Cardiac septum (tissue), 1 donor: ENCODE measurements at regions not wholly inside any gene's neighbourhood (a gene's known extent, or its start where the extent isn't known, plus 50 kb on each side); places are given as distances from the start of the nearest gene placed in this dataset.

ENCODE experiments used
- DNase-seq: peaks from one replicate; pipeline ENCODE4 v3.0.0-alpha.2; 2020; ENCODE audit warnings: low spot score
- intact Hi-C: fragments of 100-400 bp; cut with DNase I; formaldehyde crosslinking; loops from one replicate; pipeline ENCODE4 v1.14.0; 2022
- donor health status: DM: no; HTN: no; CAD: no.

GRCh38 chr18:55072698-55073097 is 113.4 kb upstream of the CCDC68 start:
- no peak for DNase-seq
- intact Hi-C loops, result no loop called here

- intact Hi-C loops, result no loop called here
- DNase-seq, result no peak
Observed at GRCh38 chr18:55072181-55072580, 112.9 kb upstream of the CCDC68 start.

- intact Hi-C loops, result no loop called here
- no peak for DNase-seq
Observed at GRCh38 chr18:55069497-55069896, 110.2 kb upstream of the CCDC68 start.

GRCh38 chr18:55064760-55065159 is 105.5 kb upstream of the CCDC68 start:
- no peak for DNase-seq

DNA sequence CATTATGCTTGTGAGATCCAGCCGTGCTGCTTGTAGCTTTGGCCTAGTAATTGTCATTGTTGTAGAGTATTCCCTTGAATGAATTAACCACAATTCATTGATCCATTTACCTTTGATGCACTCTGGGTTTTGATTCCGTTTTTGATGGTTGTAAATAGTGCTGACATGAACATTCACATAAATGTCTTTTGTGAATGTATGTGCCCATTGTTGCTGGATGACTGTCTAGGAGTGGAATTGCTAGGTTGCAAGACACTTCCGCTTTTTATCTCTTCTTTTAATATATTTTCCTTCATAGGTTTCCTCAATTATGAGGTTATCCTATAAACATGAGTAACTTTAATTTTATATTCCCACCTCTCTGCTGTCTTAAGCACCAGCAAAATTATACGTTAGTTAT is 104.8 kb upstream of the CCDC68 start:
- intact Hi-C loops, result no loop called here
- DNase-seq, result no peak

More at GRCh38 chr18:55064760-55065159, 105.5 kb upstream of the CCDC68 start:
- intact Hi-C loops, result no loop called here

GRCh38 chr18:55054021-55054990 is 95.0 kb upstream of the CCDC68 start:
- intact Hi-C loops, result no loop called here
- no peak for DNase-seq

DNA sequence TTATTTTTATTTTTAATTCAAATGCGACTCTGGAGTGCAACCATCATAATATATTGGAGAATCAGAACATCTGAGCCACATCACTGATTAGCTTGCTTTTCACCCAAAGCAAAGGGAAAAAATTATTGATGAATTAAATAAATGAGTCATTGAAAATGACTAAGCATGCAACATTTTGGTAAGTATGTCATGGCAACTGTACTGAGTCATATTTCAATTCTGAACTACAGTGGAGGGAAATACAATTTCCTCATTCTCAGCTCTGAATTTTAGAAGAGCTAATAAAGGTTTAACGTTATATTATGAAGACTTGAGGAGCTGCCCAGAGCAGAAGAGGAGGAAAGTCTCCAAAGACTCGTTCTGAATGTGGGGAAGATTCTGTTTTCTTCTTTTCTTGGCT is 89.6 kb upstream of the CCDC68 start:
- no peak for DNase-seq
- intact Hi-C loops, result no loop called here

GRCh38 chr18:55047546-55047945 is 88.3 kb upstream of the CCDC68 start:
- no peak for DNase-seq
- intact Hi-C loops, result no loop called here

GRCh38 chr18:55041366-55041765 is 82.1 kb upstream of the CCDC68 start:
- intact Hi-C loops, result no loop called here
- DNase-seq, result no peak

- intact Hi-C loops, result no loop called here
- no peak for DNase-seq
Observed at GRCh38 chr18:55038162-55038561, 78.9 kb upstream of the CCDC68 start.

- intact Hi-C loops, result no loop called here
- DNase-seq, result no peak
Observed at GRCh38 chr18:55034742-55035141, 75.5 kb upstream of the CCDC68 start.

GRCh38 chr18:55031979-55032378 is 72.7 kb upstream of the CCDC68 start:
- no peak for DNase-seq
- intact Hi-C loops, result no loop called here

DNA sequence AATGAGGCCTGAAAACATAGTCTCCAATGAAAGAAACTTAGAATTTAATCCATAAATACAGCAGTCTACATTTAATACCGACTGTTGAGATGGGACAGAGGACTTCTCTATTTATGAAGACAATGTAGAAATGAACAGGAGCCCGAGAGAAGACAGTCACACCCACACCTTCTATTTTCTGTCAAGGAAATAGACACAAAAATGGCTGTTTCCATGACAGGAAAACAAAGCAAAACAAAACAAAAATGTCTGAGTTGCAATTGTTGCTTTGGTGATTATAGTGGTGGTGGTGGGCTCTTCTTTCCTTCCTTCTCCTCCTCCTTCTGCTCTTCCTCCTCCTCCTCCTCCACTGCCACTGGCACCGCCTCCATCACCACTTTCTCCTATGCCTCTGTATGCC is 72.3 kb upstream of the CCDC68 start:
- intact Hi-C loops, result no loop called here
- DNase-seq, result no peak

DNA sequence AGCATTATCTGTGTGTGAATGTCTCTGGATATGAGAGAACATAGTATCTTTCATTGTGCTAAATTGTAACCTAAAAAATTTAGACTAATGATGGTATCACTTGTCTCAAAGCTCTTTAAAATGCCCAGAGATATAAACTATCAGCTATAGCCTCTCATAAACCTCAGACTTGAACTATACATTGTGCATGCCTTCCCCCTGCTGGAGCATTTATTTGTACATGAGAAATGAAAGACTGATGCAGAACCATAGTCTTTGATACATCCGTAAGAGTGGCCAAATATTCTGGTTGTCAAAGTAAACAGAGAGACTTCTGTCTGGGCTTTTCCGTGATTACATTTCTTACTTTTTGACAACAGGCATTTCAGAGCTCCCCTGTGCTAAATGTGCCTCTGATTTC is 71.9 kb upstream of the CCDC68 start:
- DNase-seq, result no peak

DNA sequence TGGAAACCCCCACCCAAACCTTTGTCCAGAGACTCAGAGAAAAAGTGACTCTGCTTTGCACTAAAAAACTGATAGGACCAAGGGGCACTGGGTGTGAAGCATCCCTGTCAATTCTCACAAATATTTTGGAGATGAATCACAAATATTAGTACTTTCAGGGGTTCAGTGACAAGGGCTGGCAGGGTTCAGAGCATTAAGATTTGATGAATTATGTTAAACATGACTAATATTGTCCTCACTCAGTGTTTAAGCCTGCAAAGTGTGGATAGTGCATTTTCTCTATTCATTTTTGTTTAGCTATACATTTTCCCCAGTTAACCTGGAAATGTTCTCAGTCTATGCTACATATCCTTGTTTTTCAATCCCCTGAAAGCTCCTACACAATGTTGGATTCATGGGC is 65.3 kb upstream of the CCDC68 start:
- no peak for DNase-seq
- intact Hi-C loops, result no loop called here

More for the DNA sequence above, 71.9 kb upstream of the CCDC68 start:
- intact Hi-C loops, result no loop called here

GRCh38 chr18:55018602-55019001 is 59.3 kb upstream of the CCDC68 start:
- intact Hi-C loops, result no loop called here
- DNase-seq, result no peak

DNA sequence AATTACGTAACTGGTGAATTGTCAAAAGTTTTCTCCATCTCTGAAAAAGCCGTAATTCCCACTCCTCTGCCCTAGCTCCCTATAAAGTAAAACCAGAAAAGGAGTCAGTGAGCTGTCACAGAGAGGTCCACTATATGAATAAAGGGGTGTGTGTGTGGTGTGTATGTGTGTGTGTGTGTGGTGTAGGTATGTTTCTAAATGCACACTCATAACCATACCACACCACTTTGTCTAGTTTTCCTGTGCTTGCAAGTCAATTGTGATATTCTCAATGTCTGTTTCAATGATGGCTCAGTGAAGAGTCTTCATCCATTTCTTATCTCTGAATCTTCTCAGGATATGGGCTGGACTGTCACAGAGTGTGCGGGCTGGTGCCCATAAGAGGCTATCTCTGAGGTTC is 54.8 kb upstream of the CCDC68 start:
- intact Hi-C loops, result no loop called here
- DNase-seq, result no peak

- no peak for DNase-seq
- intact Hi-C loops, result no loop called here
Observed at GRCh38 chr18:55013685-55014084, 54.4 kb upstream of the CCDC68 start.

DNA sequence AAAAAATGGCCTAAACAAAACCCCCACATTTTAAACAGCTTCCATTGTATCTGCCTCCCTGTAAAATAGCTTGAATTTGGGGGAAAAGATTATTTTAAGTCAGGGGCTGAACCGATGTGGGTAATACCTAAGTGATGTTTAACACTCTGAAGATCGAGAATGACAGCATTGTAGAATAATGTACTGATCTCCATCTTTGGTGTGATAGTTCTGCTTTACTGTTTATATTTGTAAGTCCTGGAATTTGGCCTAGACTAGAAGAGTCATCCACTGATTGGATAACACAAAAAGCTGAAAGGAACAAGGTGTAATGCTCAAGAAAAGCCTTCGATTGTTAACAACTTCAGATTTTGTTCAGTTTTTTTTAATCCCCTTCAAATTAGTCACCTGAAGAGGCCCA is 53.8 kb upstream of the CCDC68 start:
- intact Hi-C loops, result no loop called here
- DNase-seq, result no peak

DNA sequence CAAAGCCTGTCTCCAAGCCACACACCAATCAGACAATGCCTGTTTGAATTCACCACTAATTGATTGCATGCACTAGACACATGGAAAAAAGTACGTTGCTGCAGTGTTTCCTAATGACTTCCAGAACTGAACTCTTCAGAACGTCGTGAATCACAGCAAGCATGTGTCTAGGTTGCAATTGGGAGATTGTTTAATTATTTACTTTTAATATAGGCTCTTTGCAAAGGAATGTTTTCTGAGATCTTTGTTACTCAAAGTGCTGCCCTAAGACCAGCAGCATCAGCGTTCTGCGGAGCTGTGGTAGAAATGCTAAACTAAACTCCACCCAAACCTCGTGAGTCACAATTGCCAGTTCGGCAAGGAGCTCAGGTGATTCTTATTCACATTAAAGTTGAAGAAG is 52.7 kb upstream of the CCDC68 start:
- no peak for DNase-seq
- intact Hi-C loops, result no loop called here
